ENCODE measurements at regions not wholly inside any gene's neighbourhood (a gene's known extent, or its start where the extent isn't known, plus 50 kb on each side); places are given as distances from the start of the nearest gene placed in this dataset.

- Histone ChIP-seq H3K36me3 (ENCODE audit: control insufficient read depth, insufficient read depth, low read length) (no peaks in the 10 kb centered on the region), H3K4me1 (replicated peaks in 1 of 2; ENCODE audit: control insufficient read depth in 2 of 2, insufficient read depth in 2 of 2, low read length in 2 of 2) (no peaks in the 10 kb centered on the region; a peak in 1 of 5 replicates), H3K9ac (ENCODE audit: insufficient read depth in 1 of 2, low read depth in 2 of 2, low read length in 2 of 2) (no peak overlapping the region), H2AFZ (ENCODE audit: low read depth, low read length) (no peak overlapping the region), H3K9me3 (replicated peaks; ENCODE audit: control insufficient read depth, insufficient read depth, low read depth, low read length) (no peaks in the 10 kb centered on the region), H3K27me3 (ENCODE audit: control insufficient read depth in 2 of 2, insufficient read depth in 2 of 2, low read length in 2 of 2) (no peaks in the 10 kb centered on the region), H3K79me2 (ENCODE audit: control insufficient read depth, insufficient read depth, low read length) (no peaks in the 10 kb centered on the region), H3K27ac (ENCODE audit: extremely low read depth, low read depth, low read length) (no peak overlapping the region), H3K4me3 (no peak overlapping the region), H3K9me1 (ENCODE audit: control insufficient read depth, insufficient read depth, low read length) (no peaks in the 10 kb centered on the region), H4K20me1 (replicated peaks; ENCODE audit: control insufficient read depth, insufficient read depth, low read length) (no peaks in the 10 kb centered on the region), H3K4me2 (ENCODE audit: insufficient read depth, low read length) (no peak overlapping the region)
- WGBS (ENCODE audit: insufficient coverage, low coverage, missing lambda C conversion rate): 0% methylated on average over 2 of the region's 2 CpGs
- no peak for ATAC-seq
- POLR2A ChIA-PET: interaction anchor here (0.6 kb wide), 1 partner anchor 558 kb away, joined by 4 read pairs; no protein-coding TSS in a partner anchor
- TF ChIP-seq ZBTB5 (IDR thresholded peaks at IDR 0.05) (no peak), ZNF384 (IDR thresholded peaks at IDR 0.05; ENCODE audit: low read depth, low read length) (no peak), ZBTB26 (CRISPR knock-in tag; IDR thresholded peaks at IDR 0.05) (no peak), GTF2E2 (tag; IDR thresholded peaks at IDR 0.05) (no peak), CC2D1A (IDR thresholded peaks at IDR 0.05) (no peak)
- FAIRE-seq: no peak
- BruUV-seq (replicated peaks): no TSS peak
- intact Hi-C loops (cut with micrococcal nuclease): no loop called here
- no peak for DNase-seq (ENCODE audit: extremely low read depth in 1 of 4, low spot score in 3 of 4)
- CTCF ChIA-PET (ENCODE audit: low intra/inter-chr PET ratio): no interaction called here
- in situ Hi-C loops (cut with MboI): no loop called here
Observed at GRCh38 chr3:55272031-55272645, 215.0 kb downstream of the WNT5A start.
